SK-N-SH treated with all-trans-retinoic acid at 6 μM for 48 hours (cell line): ENCODE measurements at regions not wholly inside any gene's neighbourhood (a gene's known extent, or its start where the extent isn't known, plus 50 kb on each side); places are given as distances from the start of the nearest gene placed in this dataset.

Experiments used
- ATAC-seq: fragments of 200-7000 bp; cut with Tn5 transposase; 3 replicates; pipeline ENCODE4 v1.9.1; 2020; ENCODE audit warnings: mild to moderate bottlenecking, moderate library complexity
- BACH2 ChIP-seq: fragments of 250-450 bp; sonication (Bioruptor Pico); IDR thresholded peaks from 2 replicates; pipeline ENCODE4 v1.9.0; 2021; ENCODE audit warnings: mild to moderate bottlenecking, borderline replicate concordance
- CSDC2 ChIP-seq: fragments of 250-450 bp; sonication (Bioruptor Pico); IDR thresholded peaks from 2 replicates; pipeline ENCODE4 v1.5.0; 2020; ENCODE audit warnings: mild to moderate bottlenecking, moderate library complexity
- ESRRG ChIP-seq: fragments of 250-450 bp; sonication (Bioruptor Pico); IDR thresholded peaks from 2 replicates; pipeline ENCODE4 v1.6.1; 2021; ENCODE audit warnings: mild to moderate bottlenecking
- GLIS3 ChIP-seq: fragments of 250-450 bp; sonication (Bioruptor Pico); IDR thresholded peaks from 2 replicates; pipeline ENCODE4 v1.5.0; 2020; ENCODE audit warnings: mild to moderate bottlenecking, moderate library complexity
- ISL1 ChIP-seq: fragments of 250-450 bp; sonication (Bioruptor Pico); IDR thresholded peaks from 2 replicates; pipeline ENCODE4 v2.1.2; 2022; ENCODE audit warnings: mild to moderate bottlenecking, moderate library complexity
- OSR1 ChIP-seq: fragments of 250-450 bp; sonication (Bioruptor Pico); IDR thresholded peaks from 2 replicates; pipeline ENCODE4 v1.8.0; 2022; ENCODE audit warnings: moderate library complexity, mild to moderate bottlenecking, inconsistent platforms
- PPARA ChIP-seq: fragments of 250-450 bp; sonication (Bioruptor Pico); IDR thresholded peaks from 2 replicates; pipeline ENCODE4 v1.5.0; 2020; ENCODE audit warnings: mild to moderate bottlenecking, borderline replicate concordance
- SNAI2 ChIP-seq: fragments of 250-450 bp; sonication (Bioruptor Pico); IDR thresholded peaks from 2 replicates; pipeline ENCODE4 v1.5.0; 2020; ENCODE audit warnings: mild to moderate bottlenecking, moderate library complexity
- TCF4 ChIP-seq: fragments of 250-450 bp; sonication (Bioruptor Pico); IDR thresholded peaks from 2 replicates; pipeline ENCODE4 v1.8.0; 2021; ENCODE audit warnings: mild to moderate bottlenecking, moderate library complexity, borderline replicate concordance
- ZC3H10 ChIP-seq: fragments of 250-450 bp; sonication (Bioruptor Pico); IDR thresholded peaks from 2 replicates; pipeline ENCODE4 v1.5.1; 2021; ENCODE audit warnings: mild to moderate bottlenecking, moderate library complexity
- ZFP3 ChIP-seq: fragments of 250-450 bp; sonication (Bioruptor Pico); IDR thresholded peaks from 2 replicates; pipeline ENCODE4 v1.5.0; 2020; ENCODE audit warnings: mild to moderate bottlenecking, moderate library complexity
- ZFP30 ChIP-seq: fragments of 450-650 bp; formaldehyde crosslinking; IDR thresholded peaks from 2 replicates; pipeline ENCODE4 v1.5.0; 2022; ENCODE audit warnings: mild to moderate bottlenecking, moderate library complexity
- ZNF565 ChIP-seq: fragments of 450-650 bp; formaldehyde crosslinking; conservative IDR thresholded peaks from 2 replicates; pipeline ENCODE4 v1.5.0; 2020; ENCODE audit warnings: low read depth, mild to moderate bottlenecking, moderate library complexity
- ZNF70 ChIP-seq: fragments of 450-650 bp; formaldehyde crosslinking; IDR thresholded peaks from 2 replicates; pipeline ENCODE4 v1.5.0; 2020; ENCODE audit warnings: mild to moderate bottlenecking, moderate library complexity
- ZNF8 ChIP-seq: fragments of 450-650 bp; formaldehyde crosslinking; IDR thresholded peaks from 2 replicates; pipeline ENCODE4 v1.5.0; 2020; ENCODE audit warnings: mild to moderate bottlenecking, moderate library complexity
- TF ChIP-seq, protein P1 (sequence below): fragments of 250-450 bp; sonication (Bioruptor Pico); IDR thresholded peaks from 2 replicates; pipeline ENCODE4 v1.8.0; 2021; ENCODE audit warnings: low read depth, mild to moderate bottlenecking, moderate library complexity, borderline replicate concordance
- TF ChIP-seq, protein P2 (sequence below): fragments of 250-450 bp; sonication (Bioruptor Pico); IDR thresholded peaks from 2 replicates; pipeline ENCODE4 v1.5.0; 2020; ENCODE audit warnings: mild to moderate bottlenecking, moderate library complexity
- TF ChIP-seq, protein P3 (sequence below): fragments of 250-450 bp; sonication (Bioruptor Pico); IDR thresholded peaks from 2 replicates; pipeline ENCODE4 v1.8.0; 2020; ENCODE audit warnings: mild to moderate bottlenecking, moderate library complexity, borderline replicate concordance
- TF ChIP-seq, protein P4 (sequence below): fragments of 250-450 bp; sonication (Bioruptor Pico); IDR thresholded peaks from 2 replicates; pipeline ENCODE4 v1.5.1; 2020; ENCODE audit warnings: low read depth, mild to moderate bottlenecking, moderate library complexity

DNA sequence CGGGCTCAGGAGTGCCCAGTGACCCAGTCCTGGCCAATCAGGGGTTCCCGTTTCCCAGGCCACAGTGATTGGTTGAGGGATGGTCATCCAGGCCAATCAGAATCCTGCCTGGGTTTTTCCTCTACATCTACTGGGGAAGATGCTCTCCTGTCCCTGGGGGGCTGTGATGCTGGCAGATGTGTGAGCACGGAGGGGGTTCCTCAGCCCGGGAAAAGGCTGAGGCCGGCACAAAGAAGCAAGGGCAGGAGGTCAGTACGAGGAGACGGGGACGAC lies 171.2 kb downstream of the CTTN start (continued):
- TF ChIP-seq, protein P1, sequence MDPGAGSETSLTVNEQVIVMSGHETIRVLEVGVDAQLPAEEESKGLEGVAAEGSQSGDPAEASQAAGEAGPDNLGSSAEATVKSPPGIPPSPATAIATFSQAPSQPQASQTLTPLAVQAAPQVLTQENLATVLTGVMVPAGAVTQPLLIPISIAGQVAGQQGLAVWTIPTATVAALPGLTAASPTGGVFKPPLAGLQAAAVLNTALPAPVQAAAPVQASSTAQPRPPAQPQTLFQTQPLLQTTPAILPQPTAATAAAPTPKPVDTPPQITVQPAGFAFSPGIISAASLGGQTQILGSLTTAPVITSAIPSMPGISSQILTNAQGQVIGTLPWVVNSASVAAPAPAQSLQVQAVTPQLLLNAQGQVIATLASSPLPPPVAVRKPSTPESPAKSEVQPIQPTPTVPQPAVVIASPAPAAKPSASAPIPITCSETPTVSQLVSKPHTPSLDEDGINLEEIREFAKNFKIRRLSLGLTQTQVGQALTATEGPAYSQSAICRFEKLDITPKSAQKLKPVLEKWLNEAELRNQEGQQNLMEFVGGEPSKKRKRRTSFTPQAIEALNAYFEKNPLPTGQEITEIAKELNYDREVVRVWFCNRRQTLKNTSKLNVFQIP (CRISPR knock-in tag): no peak
- TF ChIP-seq ISL1 (CRISPR knock-in tag): no peak
- no peak for TF ChIP-seq ZC3H10 (CRISPR knock-in tag)

DNA sequence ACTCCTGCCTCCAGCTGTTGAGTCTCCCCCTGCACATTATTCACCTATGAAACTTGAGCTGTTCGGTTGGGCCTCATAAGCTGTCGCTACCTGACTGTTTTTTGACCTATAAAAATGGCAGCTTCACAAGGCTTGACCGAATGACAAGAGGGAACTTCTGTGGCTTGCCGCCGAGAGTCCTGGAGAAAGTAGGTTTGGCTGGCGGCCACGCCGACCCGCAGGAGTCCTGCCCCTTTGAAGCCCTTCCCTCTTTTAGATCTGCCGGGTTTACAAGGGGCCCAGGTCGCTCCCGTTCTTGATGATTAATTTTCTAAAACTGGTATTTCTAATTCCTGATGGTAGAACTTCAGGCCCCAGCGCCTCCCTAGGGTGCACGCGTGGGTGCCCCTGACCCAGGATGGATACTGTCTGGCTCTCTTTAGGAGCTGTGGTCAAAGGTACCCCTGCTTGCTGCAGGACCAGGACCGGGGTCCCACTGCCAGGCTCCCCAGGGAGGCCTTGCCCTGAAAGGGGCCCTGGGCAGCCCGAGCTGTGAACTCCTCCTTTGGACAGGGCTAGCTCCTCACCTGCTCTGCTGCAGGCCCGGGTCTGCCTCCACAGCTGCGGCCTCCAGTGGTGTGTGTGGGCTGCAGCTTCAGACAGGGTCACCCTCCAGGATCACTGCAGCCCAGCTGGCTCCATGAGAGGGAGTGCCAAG lies 171.8 kb downstream of the CTTN start:
- TF ChIP-seq ZFP3 (no peak), SNAI2 (no peak)
- ATAC-seq: no peak

DNA sequence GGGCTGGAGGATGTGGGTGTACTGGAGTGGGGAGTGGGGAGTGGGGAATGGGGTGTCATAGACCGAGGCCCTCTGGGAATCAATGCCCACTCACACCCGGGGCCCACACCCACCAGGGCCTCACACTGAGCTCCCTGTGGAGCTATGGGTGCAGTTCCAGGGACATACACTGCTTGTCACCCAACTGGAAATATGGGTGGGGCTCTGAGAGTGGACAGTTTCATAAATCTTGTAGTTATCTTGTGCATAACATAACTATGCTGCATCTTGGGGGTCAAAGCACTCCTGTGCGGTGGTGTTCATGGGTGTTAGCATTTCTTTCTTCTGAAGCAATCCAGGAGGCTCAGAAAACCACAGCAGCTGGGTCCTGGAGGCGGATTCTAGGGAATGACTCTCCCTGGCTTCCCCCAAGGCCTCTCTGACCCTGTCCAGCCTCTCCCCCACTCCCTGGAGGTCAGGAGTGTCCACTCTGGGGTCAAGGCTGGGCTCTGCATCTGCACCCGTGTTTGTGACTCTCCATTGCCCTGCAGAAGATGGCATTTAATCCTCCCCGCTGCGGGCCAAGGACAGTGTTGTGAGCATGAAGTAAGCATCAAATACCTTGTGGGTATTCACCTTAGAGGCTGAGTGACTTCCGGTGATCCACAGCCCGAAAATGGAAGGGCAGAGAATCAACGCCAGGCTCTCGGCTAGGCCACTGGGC lies 172.5 kb downstream of the CTTN start:
- TF ChIP-seq SNAI2 (no peak), CSDC2 (CRISPR knock-in tag) (no peak), OSR1 (CRISPR knock-in tag) (no peak), ZFP3 (no peak), ZC3H10 (CRISPR knock-in tag) (no peak), PPARA (CRISPR knock-in tag) (no peak), GLIS3 (CRISPR knock-in tag) (no peak), ZFP30 (no peak), ESRRG (CRISPR knock-in tag) (no peak), ZNF565 (no peak), ZNF70 (CRISPR knock-in tag) (no peak), TCF4 (no peak)
- TF ChIP-seq, protein P1 (CRISPR knock-in tag): no peak
- TF ChIP-seq, protein P2, sequence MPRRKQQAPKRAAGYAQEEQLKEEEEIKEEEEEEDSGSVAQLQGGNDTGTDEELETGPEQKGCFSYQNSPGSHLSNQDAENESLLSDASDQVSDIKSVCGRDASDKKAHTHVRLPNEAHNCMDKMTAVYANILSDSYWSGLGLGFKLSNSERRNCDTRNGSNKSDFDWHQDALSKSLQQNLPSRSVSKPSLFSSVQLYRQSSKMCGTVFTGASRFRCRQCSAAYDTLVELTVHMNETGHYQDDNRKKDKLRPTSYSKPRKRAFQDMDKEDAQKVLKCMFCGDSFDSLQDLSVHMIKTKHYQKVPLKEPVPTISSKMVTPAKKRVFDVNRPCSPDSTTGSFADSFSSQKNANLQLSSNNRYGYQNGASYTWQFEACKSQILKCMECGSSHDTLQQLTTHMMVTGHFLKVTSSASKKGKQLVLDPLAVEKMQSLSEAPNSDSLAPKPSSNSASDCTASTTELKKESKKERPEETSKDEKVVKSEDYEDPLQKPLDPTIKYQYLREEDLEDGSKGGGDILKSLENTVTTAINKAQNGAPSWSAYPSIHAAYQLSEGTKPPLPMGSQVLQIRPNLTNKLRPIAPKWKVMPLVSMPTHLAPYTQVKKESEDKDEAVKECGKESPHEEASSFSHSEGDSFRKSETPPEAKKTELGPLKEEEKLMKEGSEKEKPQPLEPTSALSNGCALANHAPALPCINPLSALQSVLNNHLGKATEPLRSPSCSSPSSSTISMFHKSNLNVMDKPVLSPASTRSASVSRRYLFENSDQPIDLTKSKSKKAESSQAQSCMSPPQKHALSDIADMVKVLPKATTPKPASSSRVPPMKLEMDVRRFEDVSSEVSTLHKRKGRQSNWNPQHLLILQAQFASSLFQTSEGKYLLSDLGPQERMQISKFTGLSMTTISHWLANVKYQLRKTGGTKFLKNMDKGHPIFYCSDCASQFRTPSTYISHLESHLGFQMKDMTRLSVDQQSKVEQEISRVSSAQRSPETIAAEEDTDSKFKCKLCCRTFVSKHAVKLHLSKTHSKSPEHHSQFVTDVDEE (CRISPR knock-in tag): no peak
- TF ChIP-seq, protein P3, sequence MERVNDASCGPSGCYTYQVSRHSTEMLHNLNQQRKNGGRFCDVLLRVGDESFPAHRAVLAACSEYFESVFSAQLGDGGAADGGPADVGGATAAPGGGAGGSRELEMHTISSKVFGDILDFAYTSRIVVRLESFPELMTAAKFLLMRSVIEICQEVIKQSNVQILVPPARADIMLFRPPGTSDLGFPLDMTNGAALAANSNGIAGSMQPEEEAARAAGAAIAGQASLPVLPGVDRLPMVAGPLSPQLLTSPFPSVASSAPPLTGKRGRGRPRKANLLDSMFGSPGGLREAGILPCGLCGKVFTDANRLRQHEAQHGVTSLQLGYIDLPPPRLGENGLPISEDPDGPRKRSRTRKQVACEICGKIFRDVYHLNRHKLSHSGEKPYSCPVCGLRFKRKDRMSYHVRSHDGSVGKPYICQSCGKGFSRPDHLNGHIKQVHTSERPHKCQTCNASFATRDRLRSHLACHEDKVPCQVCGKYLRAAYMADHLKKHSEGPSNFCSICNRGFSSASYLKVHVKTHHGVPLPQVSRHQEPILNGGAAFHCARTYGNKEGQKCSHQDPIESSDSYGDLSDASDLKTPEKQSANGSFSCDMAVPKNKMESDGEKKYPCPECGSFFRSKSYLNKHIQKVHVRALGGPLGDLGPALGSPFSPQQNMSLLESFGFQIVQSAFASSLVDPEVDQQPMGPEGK (CRISPR knock-in tag): no peak
- ATAC-seq: no peak

DNA sequence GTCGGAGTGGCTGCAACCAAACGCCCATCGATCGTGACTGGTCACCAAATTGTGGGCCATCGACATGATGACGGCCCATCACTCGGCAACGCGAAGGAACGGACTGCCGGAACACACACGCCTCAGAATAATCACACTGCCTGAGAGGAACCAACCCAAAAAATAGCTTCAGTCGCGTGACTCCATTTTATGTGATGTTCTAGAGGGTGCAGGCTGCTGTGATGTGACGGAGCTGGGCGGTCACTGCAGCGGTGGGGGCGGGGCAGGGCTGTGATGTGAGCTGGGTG lies 174.6 kb downstream of the CTTN start:
- ATAC-seq: no peak
- TF ChIP-seq, protein P4, sequence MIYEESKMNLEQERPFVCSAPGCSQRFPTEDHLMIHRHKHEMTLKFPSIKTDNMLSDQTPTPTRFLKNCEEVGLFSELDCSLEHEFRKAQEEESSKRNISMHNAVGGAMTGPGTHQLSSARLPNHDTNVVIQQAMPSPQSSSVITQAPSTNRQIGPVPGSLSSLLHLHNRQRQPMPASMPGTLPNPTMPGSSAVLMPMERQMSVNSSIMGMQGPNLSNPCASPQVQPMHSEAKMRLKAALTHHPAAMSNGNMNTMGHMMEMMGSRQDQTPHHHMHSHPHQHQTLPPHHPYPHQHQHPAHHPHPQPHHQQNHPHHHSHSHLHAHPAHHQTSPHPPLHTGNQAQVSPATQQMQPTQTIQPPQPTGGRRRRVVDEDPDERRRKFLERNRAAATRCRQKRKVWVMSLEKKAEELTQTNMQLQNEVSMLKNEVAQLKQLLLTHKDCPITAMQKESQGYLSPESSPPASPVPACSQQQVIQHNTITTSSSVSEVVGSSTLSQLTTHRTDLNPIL (CRISPR knock-in tag): no peak
- TF ChIP-seq ZNF8 (CRISPR knock-in tag) (no peak), BACH2 (no peak), CSDC2 (CRISPR knock-in tag) (no peak), TCF4 (no peak), ZFP3 (no peak), GLIS3 (CRISPR knock-in tag) (no peak), ISL1 (CRISPR knock-in tag) (no peak)
- TF ChIP-seq, protein P1 (CRISPR knock-in tag): no peak
- TF ChIP-seq, protein P3 (CRISPR knock-in tag): no peak
- TF ChIP-seq, protein P2 (CRISPR knock-in tag): no peak
